Stimulated activated CD4-positive, alpha-beta T cell treated with anti-CD3 and anti-CD28 coated beads, Interleukin-4, amount 100 ng/mL, for 4 hours (primary cell): ENCODE measurements at regions not wholly inside any gene's neighbourhood (a gene's known extent, or its start where the extent isn't known, plus 50 kb on each side); places are given as distances from the start of the nearest gene placed in this dataset.
"Not testable (repeated sequence)": the region's sequence is repeated elsewhere in the genome, so short reads cannot be mapped to it uniquely, and the experiment has no call there.

Experiments used
- DNase-seq, 2 experiments: peaks; one replicate each; pipeline ENCODE4 v3.0.0-alpha.2; 2020

GRCh38 chr22:22193923-22194322 is 50.7 kb upstream of the VPREB1 start:
- no peak for DNase-seq

- DNase-seq: not testable (repeated sequence)
These were observed 51.1 kb upstream of the VPREB1 start for GRCh38 chr22:22193462-22193861.

- DNase-seq: not testable (repeated sequence)
These were observed 51.6 kb upstream of the VPREB1 start for GRCh38 chr22:22193006-22193405.

GRCh38 chr22:22189796-22190195 is 54.8 kb upstream of the VPREB1 start:
- DNase-seq: not testable (repeated sequence)

GRCh38 chr22:22187863-22188262 is 56.7 kb upstream of the VPREB1 start:
- DNase-seq: not testable (repeated sequence)

- no peak for DNase-seq
These were observed 57.3 kb upstream of the VPREB1 start for GRCh38 chr22:22187299-22187698.

DNA sequence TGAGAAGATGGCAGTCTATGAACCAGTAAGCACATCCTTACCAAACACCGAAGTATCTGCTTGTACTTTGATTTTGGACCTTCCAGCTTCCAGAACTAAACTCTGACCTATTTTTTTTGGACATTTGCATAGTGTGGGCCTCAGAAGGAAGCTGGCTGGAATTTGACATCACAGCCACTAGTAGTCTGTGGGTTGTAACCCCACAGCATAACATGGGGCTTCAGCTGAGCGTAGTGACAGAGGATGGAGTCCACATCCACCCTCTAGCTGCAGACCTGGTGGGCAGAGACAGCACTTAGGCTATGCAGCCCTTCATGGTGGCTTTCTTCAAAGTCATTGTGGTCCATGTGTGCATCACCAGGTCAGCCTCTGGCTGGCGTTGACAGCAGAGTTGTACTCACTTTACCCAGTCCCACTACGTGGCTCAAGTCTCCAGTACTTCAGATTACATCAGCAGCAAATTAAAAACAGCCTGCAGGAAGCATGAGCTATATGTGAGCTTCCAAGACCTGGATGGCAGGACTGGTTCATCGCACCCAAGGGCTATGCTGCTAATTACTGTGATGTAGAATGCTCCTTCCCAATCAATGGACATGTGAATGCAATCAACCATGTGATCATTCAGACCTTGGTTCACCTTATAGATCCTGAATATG is 58.6 kb upstream of the VPREB1 start:
- DNase-seq: no peak

- DNase-seq: no peak
These were observed 59.4 kb upstream of the VPREB1 start for GRCh38 chr22:22185217-22185616.

DNA sequence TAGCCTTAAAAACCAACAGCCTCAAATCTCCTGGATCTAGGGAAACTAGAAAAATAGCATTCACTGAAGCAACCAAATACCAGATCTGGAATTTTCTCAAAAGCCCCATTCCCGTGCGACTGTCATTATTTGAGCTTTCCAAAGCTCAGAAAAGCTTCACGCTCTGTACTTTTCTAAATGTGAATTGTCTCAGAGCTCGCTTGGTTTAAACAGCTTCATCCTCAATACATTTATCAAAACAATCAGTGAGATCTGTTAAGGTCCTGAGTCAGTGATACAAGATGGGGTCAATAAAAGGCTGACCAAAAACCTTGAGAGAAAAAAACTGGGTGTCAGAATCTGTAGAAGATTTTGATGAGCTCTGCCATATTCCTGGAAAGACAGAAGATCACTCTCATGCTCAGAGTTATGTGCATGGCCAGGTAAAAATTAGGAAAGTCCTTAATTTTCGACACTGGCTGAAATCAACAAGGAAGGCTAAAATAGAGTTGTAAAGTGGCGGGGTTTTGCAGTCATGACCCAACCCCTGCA is 60.2 kb upstream of the VPREB1 start:
- DNase-seq: no peak

DNA sequence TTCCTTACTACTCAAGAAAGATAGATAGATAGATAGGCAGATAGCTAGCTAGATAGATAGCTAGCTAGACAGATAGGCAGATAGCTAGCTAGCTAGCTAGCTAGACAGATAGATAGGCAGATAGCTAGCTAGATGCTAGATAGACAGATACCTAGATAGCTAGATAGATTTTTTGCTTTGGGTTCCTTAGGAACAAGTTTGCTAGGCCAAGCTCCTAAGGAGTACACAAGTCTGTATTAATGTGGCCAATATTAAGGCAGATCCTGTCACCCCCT is 61.7 kb upstream of the VPREB1 start:
- no peak for DNase-seq

DNA sequence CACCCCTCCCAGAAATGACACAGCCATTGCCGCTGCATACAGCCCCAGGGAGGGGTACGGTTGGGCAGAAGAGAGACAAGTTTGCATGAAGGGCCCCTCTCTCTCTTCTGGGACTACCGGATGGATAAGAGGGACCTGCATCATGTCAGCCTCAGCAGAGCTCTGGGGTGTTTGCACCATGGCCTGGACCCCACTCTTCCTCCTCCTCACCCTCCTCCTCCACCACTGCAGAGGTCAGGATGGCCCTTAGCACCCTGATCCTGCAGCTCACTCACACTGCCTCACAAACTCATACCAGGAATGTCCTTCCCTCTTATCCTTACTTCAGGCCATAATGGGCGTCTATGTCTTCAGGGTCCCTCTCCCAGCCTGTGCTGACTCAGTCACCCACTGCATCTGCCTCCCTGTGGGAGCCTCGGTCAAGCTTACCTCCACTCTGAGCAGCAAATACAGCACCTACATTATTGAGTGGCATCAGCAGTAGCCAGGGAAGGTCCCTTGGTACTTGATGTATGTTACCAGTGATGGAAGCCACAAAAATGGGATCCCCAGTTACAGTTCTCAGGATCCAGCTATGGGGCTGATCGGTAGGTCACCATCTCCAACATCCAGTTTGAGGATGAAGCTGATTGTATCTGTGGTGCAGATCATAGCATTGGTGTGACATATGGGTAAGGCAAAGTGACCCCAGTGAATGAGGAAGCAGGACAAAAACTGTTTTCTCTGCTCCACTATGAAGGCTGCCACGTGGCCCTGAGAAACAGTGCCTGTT is 62.2 kb upstream of the VPREB1 start:
- DNase-seq: no peak

DNA sequence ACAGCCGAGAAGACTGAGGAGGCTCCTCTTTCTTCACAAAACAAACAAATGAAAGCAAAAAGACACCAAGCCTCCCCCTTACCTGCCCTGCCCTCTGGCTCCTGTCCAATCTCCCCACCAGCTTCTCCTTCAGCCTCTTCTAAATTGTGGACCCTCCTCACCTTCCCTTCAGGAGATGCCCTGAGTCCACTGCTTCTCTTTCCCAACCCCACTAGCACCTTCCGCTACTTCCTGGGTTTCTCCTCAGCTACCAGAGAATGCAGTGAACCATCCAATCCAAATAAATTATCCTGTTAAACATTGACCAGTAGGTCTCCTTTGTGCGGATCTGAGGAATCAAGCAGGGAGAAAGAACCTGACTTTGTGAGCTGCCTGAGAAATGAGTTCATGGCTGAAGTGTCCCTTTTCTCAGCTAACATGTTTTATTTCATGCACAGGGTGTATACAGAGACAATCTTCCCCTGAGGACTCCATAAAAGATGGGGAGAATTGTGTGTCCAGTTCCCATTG is 63.2 kb upstream of the VPREB1 start:
- no peak for DNase-seq

DNA sequence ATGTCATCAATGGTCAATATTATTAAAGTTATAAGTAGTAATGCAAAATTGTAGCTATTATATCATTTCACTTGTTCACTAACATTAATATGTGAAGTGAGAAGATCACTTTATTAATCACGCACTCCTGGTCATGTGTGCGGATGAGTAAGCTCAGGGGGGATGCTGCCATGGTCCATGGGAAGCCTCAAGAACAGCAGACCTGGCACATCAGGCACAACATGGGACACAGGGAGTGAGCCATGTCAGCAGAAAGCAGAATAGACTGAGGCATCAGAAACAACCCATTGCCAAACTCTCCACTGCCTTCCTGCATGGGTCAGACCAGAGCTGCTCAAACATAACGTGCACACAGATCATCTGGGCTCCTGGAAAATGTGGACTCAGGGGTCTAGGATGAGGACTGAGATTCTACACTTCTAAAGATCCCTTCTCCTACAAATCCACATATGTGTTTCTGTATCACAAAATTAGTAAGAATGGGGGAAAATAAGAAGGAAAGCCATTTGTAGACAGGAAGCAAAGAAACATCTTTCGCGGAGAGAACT is 63.8 kb upstream of the VPREB1 start:
- DNase-seq: no peak

DNA sequence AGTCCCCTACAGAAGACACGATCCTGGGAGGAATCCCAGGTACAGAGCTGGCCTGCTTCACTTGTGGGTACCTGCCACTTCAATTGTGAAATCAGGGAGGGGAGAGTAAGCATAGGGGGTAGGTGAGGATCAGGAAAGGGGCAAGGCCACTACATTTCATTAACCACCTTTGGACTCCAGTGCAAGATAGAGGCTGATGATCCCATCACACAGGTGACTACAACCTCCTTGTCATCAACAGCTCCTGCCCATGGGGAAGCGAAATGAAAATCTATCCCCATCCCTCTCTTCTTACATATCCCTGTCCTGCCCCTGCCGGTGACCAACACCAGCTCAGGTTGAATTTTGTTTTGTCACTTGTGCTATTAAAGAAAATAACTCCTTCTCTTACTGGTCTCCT is 64.7 kb upstream of the VPREB1 start:
- no peak for DNase-seq

GRCh38 chr22:22178992-22179391 is 65.6 kb upstream of the VPREB1 start:
- DNase-seq: no peak

DNA sequence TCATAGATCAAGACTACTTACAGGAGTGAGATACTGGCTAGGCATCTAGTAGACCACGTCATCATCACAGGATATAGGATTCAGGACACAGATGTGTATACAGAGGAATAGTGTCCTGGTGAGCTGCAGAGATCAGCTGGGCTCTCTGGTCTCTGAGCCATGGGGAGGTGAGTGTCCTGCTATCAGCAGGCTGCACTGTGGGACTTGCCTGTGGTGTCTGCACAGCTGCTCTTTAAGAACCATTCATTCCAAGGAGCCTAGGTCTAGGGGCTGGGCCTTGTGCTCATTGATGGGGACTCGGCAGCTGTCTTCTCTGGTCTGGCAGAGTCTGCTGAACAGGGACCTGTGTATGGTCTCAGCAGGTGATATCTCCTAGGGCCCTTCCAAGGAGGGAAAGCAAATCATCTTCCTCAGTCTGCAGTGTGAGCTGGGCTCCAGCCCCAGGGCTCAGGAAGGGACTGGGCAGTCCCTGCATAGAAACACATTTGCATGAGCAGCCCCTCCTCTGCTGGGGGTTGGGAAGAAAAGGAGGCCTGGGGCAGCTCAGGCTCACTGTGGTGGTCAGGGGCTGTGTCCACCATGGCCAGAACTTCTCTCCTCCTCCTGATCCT is 66.1 kb upstream of the VPREB1 start:
- DNase-seq: no peak

- DNase-seq: no peak
These were observed 67.5 kb upstream of the VPREB1 start for GRCh38 chr22:22176929-22177616.

DNA sequence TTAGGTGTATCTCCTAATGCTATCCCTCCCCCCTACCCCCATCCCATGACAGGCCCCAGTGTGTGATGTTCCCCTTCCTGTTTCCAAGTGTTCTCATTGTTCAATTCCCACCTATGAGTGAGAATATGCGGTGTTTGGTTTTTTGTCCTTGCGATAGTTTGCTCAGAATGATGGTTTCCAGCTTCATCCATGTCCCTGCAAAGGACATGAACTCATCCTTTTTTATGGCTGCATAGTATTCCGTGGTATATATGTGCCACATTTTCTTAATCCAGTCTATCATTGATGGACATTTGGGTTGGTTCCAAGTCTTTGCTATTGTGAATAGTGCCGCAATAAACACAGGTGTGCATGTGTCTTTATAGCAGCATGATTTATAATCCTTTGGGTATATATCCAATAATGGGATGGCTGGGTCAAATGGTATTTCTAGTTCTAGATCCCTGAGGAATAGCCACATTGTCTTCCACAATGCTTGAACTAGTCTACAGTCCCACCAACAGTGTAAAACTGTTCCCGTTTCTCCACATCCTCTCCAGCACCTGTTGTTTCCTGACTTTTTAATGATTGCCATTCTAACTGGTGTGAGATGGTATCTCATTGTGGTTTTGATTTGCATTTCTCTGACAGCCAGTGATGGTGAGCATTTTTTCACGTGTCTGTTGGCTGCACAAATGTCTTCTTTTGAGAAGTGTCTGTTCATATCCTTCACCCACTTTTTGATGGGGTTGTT is 71.5 kb upstream of the VPREB1 start:
- DNase-seq: not testable (repeated sequence)

- no peak for DNase-seq
These were observed 73.0 kb upstream of the VPREB1 start for GRCh38 chr22:22171357-22172218.

GRCh38 chr22:22169923-22170322 is 74.7 kb upstream of the VPREB1 start:
- no peak for DNase-seq
